ENCODE measurements at regions not wholly inside any gene's neighbourhood (a gene's known extent, or its start where the extent isn't known, plus 50 kb on each side); places are given as distances from the start of the nearest gene placed in this dataset.

- TF ChIP-seq CTCF (IDR thresholded peaks at IDR 0.05) (no peak), POLR2A (IDR thresholded peaks at IDR 0.05) (no peak)
Observed at GRCh38 chr6:12449447-12449846, 159.3 kb downstream of the EDN1 start.

All from testis (tissue), 2 donors.